ENCODE measurements at regions not wholly inside any gene's neighbourhood (a gene's known extent, or its start where the extent isn't known, plus 50 kb on each side); places are given as distances from the start of the nearest gene placed in this dataset.
A peak's percentile ranks its signal among the peaks of the same experiment; 100 is the strongest.

GRCh38 chr14:103209506-103209905 lies 86.2 kb downstream of the TNFAIP2 start:
- no peaks in the 10 kb centered on the region for H3K36me3 ChIP-seq
- H3K4me1 ChIP-seq = peaks cover 5% of the 10 kb centered on the region
- H3K4me3 ChIP-seq = no peak overlapping the region
- H3K9me3 ChIP-seq = no peaks in the 10 kb centered on the region
- peaks cover 19% of the 10 kb centered on the region for H3K27me3 ChIP-seq
- ATAC-seq = no peak
- intact Hi-C loops (cut with DNase I) = no loop called here
- no peak for DNase-seq
- H3K27ac ChIP-seq = peak overlapping the region; percentile 0
- no peak for TF ChIP-seq CTCF (IDR thresholded peaks at IDR 0.05)

GRCh38 chr14:103213331-103213730 lies 90.1 kb downstream of the TNFAIP2 start:
- Histone ChIP-seq H3K4me1 (peaks cover 5% of the 10 kb centered on the region), H3K9me3 (peaks cover 4% of the 10 kb centered on the region), H3K27me3 (peaks cover 10% of the 10 kb centered on the region), H3K36me3 (no peaks in the 10 kb centered on the region), H3K4me3 (no peak overlapping the region), H3K27ac (no peak overlapping the region)
- DNase-seq = no peak
- TF ChIP-seq CTCF (IDR thresholded peaks at IDR 0.05) = no peak
- intact Hi-C loops (cut with DNase I) = no loop called here
- ATAC-seq = no peak

GRCh38 chr14:103214461-103214958 lies 91.2 kb downstream of the TNFAIP2 start:
- intact Hi-C loops (cut with DNase I) = no loop called here

GRCh38 chr14:103216399-103216798 lies 93.1 kb downstream of the TNFAIP2 start:
- no peak overlapping the region for H3K4me3 ChIP-seq
- no peak for TF ChIP-seq CTCF (IDR thresholded peaks at IDR 0.05)
- H3K4me1 ChIP-seq = no peaks in the 10 kb centered on the region
- ATAC-seq = no peak
- H3K27ac ChIP-seq = no peak overlapping the region
- peaks cover 4% of the 10 kb centered on the region for H3K9me3 ChIP-seq
- H3K27me3 ChIP-seq = peaks cover 19% of the 10 kb centered on the region
- no peak for DNase-seq
- intact Hi-C loops (cut with DNase I) = no loop called here
- no peaks in the 10 kb centered on the region for H3K36me3 ChIP-seq

More at GRCh38 chr14:103214461-103214958, 91.2 kb downstream of the TNFAIP2 start:
- no peak for ATAC-seq
- H3K4me1 ChIP-seq = no peaks in the 10 kb centered on the region
- no peak for TF ChIP-seq CTCF (IDR thresholded peaks at IDR 0.05)
- peaks cover under 1% of the 10 kb centered on the region for H3K27me3 ChIP-seq
- H3K27ac ChIP-seq = no peak overlapping the region
- DNase-seq = no peak
- peaks cover 4% of the 10 kb centered on the region for H3K9me3 ChIP-seq
- no peaks in the 10 kb centered on the region for H3K36me3 ChIP-seq
- H3K4me3 ChIP-seq = no peak overlapping the region

- no peak overlapping the region for H3K4me3 ChIP-seq
- no peak overlapping the region for H3K27ac ChIP-seq
- H3K36me3 ChIP-seq = no peaks in the 10 kb centered on the region
- H3K27me3 ChIP-seq = peaks cover 23% of the 10 kb centered on the region
- DNase-seq = no peak
- intact Hi-C loops (cut with DNase I) = no loop called here
- no peak for ATAC-seq
- TF ChIP-seq CTCF (IDR thresholded peaks at IDR 0.05) = no peak
- H3K4me1 ChIP-seq = no peaks in the 10 kb centered on the region
- peaks cover 4% of the 10 kb centered on the region for H3K9me3 ChIP-seq
Observed at GRCh38 chr14:103216857-103217256, 93.6 kb downstream of the TNFAIP2 start.

- Histone ChIP-seq H3K27me3 (peaks cover 28% of the 10 kb centered on the region), H3K4me3 (no peak overlapping the region), H3K9me3 (peaks cover 4% of the 10 kb centered on the region), H3K4me1 (no peaks in the 10 kb centered on the region), H3K36me3 (no peaks in the 10 kb centered on the region), H3K27ac (no peak overlapping the region)
- intact Hi-C loops (cut with DNase I) = no loop called here
- no peak for TF ChIP-seq CTCF (IDR thresholded peaks at IDR 0.05)
- DNase-seq = no peak
- no peak for ATAC-seq
Observed at GRCh38 chr14:103217538-103217937, 94.3 kb downstream of the TNFAIP2 start.

Data from upper lobe of right lung (tissue), 1 donor.